ENCODE measurements at regions not wholly inside any gene's neighbourhood (a gene's known extent, or its start where the extent isn't known, plus 50 kb on each side); places are given as distances from the start of the nearest gene placed in this dataset.

GRCh38 chr11:10387206-10388083 is 67.6 kb upstream of the AMPD3 start:
- peak; percentile 53 for DNase-seq (ENCODE audit: low spot score)

GRCh38 chr11:10388101-10388500 is 67.0 kb upstream of the AMPD3 start:
- DNase-seq (ENCODE audit: low spot score), result no peak

GRCh38 chr11:10388574-10388973 is 66.5 kb upstream of the AMPD3 start:
- DNase-seq (ENCODE audit: low spot score), result no peak

GRCh38 chr11:10390375-10390774 is 64.7 kb upstream of the AMPD3 start:
- no peak for DNase-seq (ENCODE audit: low spot score)

GRCh38 chr11:10392095-10393079 is 62.7 kb upstream of the AMPD3 start:
- no peak for DNase-seq (ENCODE audit: low spot score)

- no peak for DNase-seq (ENCODE audit: low spot score)
These were observed 60.6 kb upstream of the AMPD3 start for GRCh38 chr11:10394229-10395101.

GRCh38 chr11:10395166-10395897 is 59.7 kb upstream of the AMPD3 start:
- no peak for DNase-seq (ENCODE audit: low spot score)

GRCh38 chr11:10396771-10397170 is 58.3 kb upstream of the AMPD3 start:
- no peak for DNase-seq (ENCODE audit: low spot score)

GRCh38 chr11:10397226-10397987 is 57.7 kb upstream of the AMPD3 start:
- no peak for DNase-seq (ENCODE audit: low spot score)

- no peak for DNase-seq (ENCODE audit: low spot score)
These were observed 56.5 kb upstream of the AMPD3 start for GRCh38 chr11:10398525-10398924.

- DNase-seq (ENCODE audit: low spot score), result no peak
These were observed 54.2 kb upstream of the AMPD3 start for GRCh38 chr11:10400856-10401255.

- no peak for DNase-seq (ENCODE audit: low spot score)
These were observed 53.8 kb upstream of the AMPD3 start for GRCh38 chr11:10401256-10401655.

- no peak for DNase-seq (ENCODE audit: low spot score)
These were observed 53.2 kb upstream of the AMPD3 start for GRCh38 chr11:10401696-10402392.

Data from H4 (cell line).